Panc1 (cell line): ENCODE measurements at regions not wholly inside any gene's neighbourhood (a gene's known extent, or its start where the extent isn't known, plus 50 kb on each side); places are given as distances from the start of the nearest gene placed in this dataset.

Source experiments
- POLR2AphosphoS5 ChIP-seq: IDR thresholded peaks from 2 replicates; pipeline ENCODE4 v1.6.1; 2012; ENCODE audit warnings: mild to moderate bottlenecking, low read depth, low read length, moderate library complexity
- REST ChIP-seq, 2 experiments: IDR thresholded peaks; 2 replicates each; pipeline ENCODE4 v1.6.1; 2011 to 2012; ENCODE audit warnings: low read depth in 2 of 2, control low read depth in 1 of 2, low read length in 1 of 2, mild to moderate bottlenecking in 1 of 2, moderate library complexity in 1 of 2; ENCODE audit not compliant: insufficient read depth in 1 of 2
- SIN3A ChIP-seq: IDR thresholded peaks from 2 replicates; pipeline ENCODE4 v1.6.1; 2012; ENCODE audit warnings: low read depth, mild to moderate bottlenecking, low read length, moderate library complexity, borderline replicate concordance; ENCODE audit not compliant: insufficient read depth
- TCF7L2 ChIP-seq: IDR thresholded peaks from 2 replicates; pipeline ENCODE4 v1.6.1; 2011; ENCODE audit warnings: mild to moderate bottlenecking, low read depth, low read length, inconsistent platforms
- TF ChIP-seq, protein P1 (sequence below): fragments of 450-650 bp; IDR thresholded peaks from 2 replicates; pipeline ENCODE4 v1.5.1; 2017; ENCODE audit warnings: mild to moderate bottlenecking

DNA sequence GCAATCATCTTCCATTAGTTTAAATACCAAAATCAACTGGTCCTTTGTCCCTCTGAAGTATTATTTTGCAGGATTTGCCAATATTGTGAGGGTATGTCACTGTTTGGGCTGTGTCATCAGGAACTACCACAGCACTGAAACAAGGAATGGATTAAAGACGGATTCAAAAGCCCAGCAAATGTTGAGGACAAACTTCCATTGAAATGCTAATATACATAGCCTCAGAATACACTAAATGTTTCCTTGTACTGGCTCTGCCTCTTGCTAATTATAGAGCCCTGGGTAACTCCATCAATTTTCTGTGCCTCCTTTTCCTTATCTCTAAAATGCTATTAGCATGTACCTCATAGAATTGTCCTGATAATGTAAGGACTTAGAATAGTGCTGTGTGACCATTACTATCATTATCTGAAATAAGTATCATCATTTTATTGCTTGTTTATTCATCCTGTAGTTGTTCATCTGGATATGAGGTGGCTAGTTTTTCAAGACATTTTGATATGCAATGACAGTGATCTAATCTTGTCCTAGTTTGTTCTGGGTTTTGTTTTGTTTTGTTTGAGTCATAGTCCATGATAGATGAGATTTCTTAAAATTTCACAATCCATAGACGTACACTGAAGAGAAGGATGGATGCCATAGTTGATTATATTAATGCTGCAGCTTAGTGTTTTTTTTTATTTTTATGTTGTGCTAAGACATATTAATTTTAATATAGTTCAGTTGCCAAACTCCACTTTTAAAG lies 333.4 kb upstream of the KCNH7 start:
- TF ChIP-seq POLR2AphosphoS5 (no peak), REST (IDR thresholded peaks at IDR 0.05; ENCODE audit: insufficient read depth in 1 of 2, low read depth in 2 of 2, low read length in 1 of 2) (no peak), TCF7L2 (no peak), SIN3A (no peak)
- TF ChIP-seq, protein P1, sequence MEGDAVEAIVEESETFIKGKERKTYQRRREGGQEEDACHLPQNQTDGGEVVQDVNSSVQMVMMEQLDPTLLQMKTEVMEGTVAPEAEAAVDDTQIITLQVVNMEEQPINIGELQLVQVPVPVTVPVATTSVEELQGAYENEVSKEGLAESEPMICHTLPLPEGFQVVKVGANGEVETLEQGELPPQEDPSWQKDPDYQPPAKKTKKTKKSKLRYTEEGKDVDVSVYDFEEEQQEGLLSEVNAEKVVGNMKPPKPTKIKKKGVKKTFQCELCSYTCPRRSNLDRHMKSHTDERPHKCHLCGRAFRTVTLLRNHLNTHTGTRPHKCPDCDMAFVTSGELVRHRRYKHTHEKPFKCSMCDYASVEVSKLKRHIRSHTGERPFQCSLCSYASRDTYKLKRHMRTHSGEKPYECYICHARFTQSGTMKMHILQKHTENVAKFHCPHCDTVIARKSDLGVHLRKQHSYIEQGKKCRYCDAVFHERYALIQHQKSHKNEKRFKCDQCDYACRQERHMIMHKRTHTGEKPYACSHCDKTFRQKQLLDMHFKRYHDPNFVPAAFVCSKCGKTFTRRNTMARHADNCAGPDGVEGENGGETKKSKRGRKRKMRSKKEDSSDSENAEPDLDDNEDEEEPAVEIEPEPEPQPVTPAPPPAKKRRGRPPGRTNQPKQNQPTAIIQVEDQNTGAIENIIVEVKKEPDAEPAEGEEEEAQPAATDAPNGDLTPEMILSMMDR = no peak
